H1 (cell line): ENCODE measurements at regions not wholly inside any gene's neighbourhood (a gene's known extent, or its start where the extent isn't known, plus 50 kb on each side); places are given as distances from the start of the nearest gene placed in this dataset.
A peak's percentile ranks its signal among the peaks of the same experiment; 100 is the strongest.

Experiments used
- CTCF ChIA-PET: fragments of 300-600 bp; sonication (Branson Sonifier 250); formaldehyde crosslinking; loops from one replicate; lab custom pipeline; 2021; ENCODE audit not compliant: partially characterized antibody; lab: Charles Lee
- POLR2A ChIA-PET: fragments of 300-600 bp; sonication (Branson Sonifier 250); formaldehyde crosslinking; loops from one replicate; lab custom pipeline; 2021; ENCODE audit warnings: inconsistent platforms; ENCODE audit not compliant: partially characterized antibody; lab: Charles Lee
- DNase-seq, 2 experiments: peaks; one replicate each; pipeline versions ENCODE4 v3.0.0 to v3.0.0-alpha.2; 2010 to 2022; ENCODE audit warnings: low spot score in 2 of 2, low read depth in 1 of 2, mixed read lengths in 1 of 2
- FAIRE-seq: peaks from 2 replicates; lab custom pipeline; 2011; peaks lifted over from hg19 to GRCh38; lab: Jason Lieb, UNC
- H2AFZ ChIP-seq: 2 replicates; pipeline ENCODE4 v1.8.1; 2012; ENCODE audit warnings: low read length, inconsistent platforms
- H2AK5ac ChIP-seq: 2 replicates; pipeline ENCODE4 v1.6.1; 2013; ENCODE audit warnings: low read depth, low read length
- H2BK120ac ChIP-seq: replicated peaks from 2 replicates; pipeline ENCODE3; 2013; ENCODE audit warnings: low read depth, low read length, inconsistent platforms
- H2BK12ac ChIP-seq: 2 replicates; pipeline ENCODE4 v1.6.1; 2013; ENCODE audit warnings: low read depth, low read length
- H2BK15ac ChIP-seq: 2 replicates; pipeline ENCODE4 v1.6.1; 2013; ENCODE audit warnings: low read length
- H2BK20ac ChIP-seq: 2 replicates; pipeline ENCODE4 v1.6.1; 2013; ENCODE audit warnings: low read length
- H2BK5ac ChIP-seq: 2 replicates; pipeline ENCODE4 v1.6.1; 2013; ENCODE audit warnings: low read depth, low read length
- H3K14ac ChIP-seq: 2 replicates; pipeline ENCODE4 v1.6.1; 2013; ENCODE audit warnings: inconsistent platforms; ENCODE audit not compliant: insufficient read length
- H3K18ac ChIP-seq: 2 replicates; pipeline ENCODE4 v1.6.1; 2013; ENCODE audit warnings: low read length; ENCODE audit errors: extremely low read depth
- H3K23ac ChIP-seq: 2 replicates; pipeline ENCODE4 v1.6.1; 2013; ENCODE audit warnings: inconsistent platforms; ENCODE audit not compliant: insufficient read length
- H3K23me2 ChIP-seq: 2 replicates; pipeline ENCODE4 v1.6.1; 2013; ENCODE audit warnings: low read depth, low read length
- H3K27ac ChIP-seq: 2 replicates; pipeline ENCODE4 v1.6.1; 2011; ENCODE audit warnings: low read depth, low read length, inconsistent platforms
- H3K27me3 ChIP-seq, 4 experiments: replicated peaks in 1 of 4; 1 replicate in 1 of 4; 2 replicates in 3 of 4; pipeline versions ENCODE4 v1.6.1 to v1.8.1; 2011 to 2013; ENCODE audit warnings: low read length in 3 of 4, mild to moderate bottlenecking in 3 of 4, inconsistent platforms in 2 of 4, mixed read lengths in 2 of 4, moderate library complexity in 1 of 4; ENCODE audit not compliant: control insufficient read depth in 3 of 4, insufficient read depth in 3 of 4; ENCODE audit errors: extremely low read depth in 1 of 4
- H3K36me3 ChIP-seq, 4 experiments: 2 replicates each; pipeline versions ENCODE4 v1.6.1 to v1.8.1; 2011 to 2013; ENCODE audit warnings: mild to moderate bottlenecking in 4 of 4, low read length in 3 of 4, moderate library complexity in 2 of 4, control low read depth in 1 of 4, inconsistent platforms in 1 of 4; ENCODE audit not compliant: insufficient read depth in 4 of 4, control insufficient read depth in 2 of 4
- H3K4ac ChIP-seq: replicated peaks from 2 replicates; pipeline ENCODE3; 2013; ENCODE audit warnings: low read length, low read depth, mixed read lengths, inconsistent platforms; ENCODE audit not compliant: insufficient read length
- H3K4me1 ChIP-seq, 4 experiments: replicated peaks in 1 of 4; 1 replicate in 1 of 4; 2 replicates in 3 of 4; pipeline versions ENCODE4 v1.6.1 to v1.8.1; 2011 to 2013; ENCODE audit warnings: low read length in 3 of 4, inconsistent platforms in 2 of 4, mixed read lengths in 1 of 4; ENCODE audit not compliant: insufficient read depth in 4 of 4, control insufficient read depth in 3 of 4
- H3K4me2 ChIP-seq, 2 experiments: 2 replicates each; pipeline versions ENCODE4 v1.6.1 to v1.8.1; 2011 to 2013; ENCODE audit warnings: low read depth in 2 of 2, low read length in 2 of 2, control low read depth in 1 of 2, inconsistent platforms in 1 of 2, mild to moderate bottlenecking in 1 of 2; ENCODE audit not compliant: insufficient read depth in 1 of 2
- H3K4me3 ChIP-seq, 4 experiments: fragments of 200-600, 300-600 bp in 1 of 4; sonication (generic), shearing (Covaris generic), sonication (Bioruptor Twin) in 1 of 4; 2 replicates each; pipeline versions ENCODE4 v1.5.1 to v1.8.1; 2011 to 2016; ENCODE audit warnings: low read length in 4 of 4, low read depth in 3 of 4, control low read depth in 2 of 4, inconsistent platforms in 2 of 4, mild to moderate bottlenecking in 2 of 4, mixed read lengths in 1 of 4, moderate library complexity in 1 of 4; ENCODE audit not compliant: insufficient read depth in 2 of 4; ENCODE audit errors: extremely low read depth in 1 of 4
- H3K56ac ChIP-seq: replicated peaks from 2 replicates; pipeline ENCODE3; 2013; ENCODE audit warnings: low read depth, mild to moderate bottlenecking, mixed read lengths, low read length, inconsistent platforms; ENCODE audit not compliant: insufficient read length
- H3K79me1 ChIP-seq: 2 replicates; pipeline ENCODE4 v1.6.1; 2013; ENCODE audit warnings: low read depth, low read length, control low read depth
- H3K79me2 ChIP-seq, 2 experiments: 2 replicates each; pipeline versions ENCODE4 v1.6.1 to v1.8.1; 2012 to 2013; ENCODE audit warnings: low read length in 2 of 2, mild to moderate bottlenecking in 2 of 2, inconsistent platforms in 1 of 2; ENCODE audit not compliant: insufficient read depth in 2 of 2, control insufficient read depth in 1 of 2
- H3K9ac ChIP-seq, 4 experiments: replicated peaks in 1 of 4; 1 replicate in 1 of 4; 2 replicates in 3 of 4; pipeline versions ENCODE4 v1.6.1 to v1.8.1; 2011 to 2013; ENCODE audit warnings: low read depth in 3 of 4, low read length in 3 of 4, control low read depth in 2 of 4, mild to moderate bottlenecking in 2 of 4, moderate library complexity in 2 of 4, inconsistent platforms in 1 of 4; ENCODE audit errors: extremely low read depth in 1 of 4
- H3K9me3 ChIP-seq, 2 experiments: 2 replicates each; pipeline versions ENCODE4 v1.6.1 to v1.8.1; 2012 to 2013; ENCODE audit warnings: mild to moderate bottlenecking in 2 of 2, moderate library complexity in 2 of 2, control low read depth in 1 of 2, inconsistent platforms in 1 of 2, low read depth in 1 of 2, low read length in 1 of 2, mixed read lengths in 1 of 2; ENCODE audit not compliant: insufficient read depth in 2 of 2
- H4K20me1 ChIP-seq, 2 experiments: replicated peaks in 1 of 2; 2 replicates each; pipeline versions ENCODE3 to v1.8.1; 2011 to 2013; ENCODE audit warnings: inconsistent platforms in 2 of 2, low read length in 2 of 2, mild to moderate bottlenecking in 1 of 2; ENCODE audit not compliant: insufficient read depth in 2 of 2, control insufficient read depth in 1 of 2
- H4K5ac ChIP-seq: 2 replicates; pipeline ENCODE4 v1.6.1; 2013; ENCODE audit warnings: low read length, low read depth, mixed read lengths, inconsistent platforms; ENCODE audit not compliant: insufficient read length
- H4K8ac ChIP-seq: 2 replicates; pipeline ENCODE4 v1.8.0; 2013; ENCODE audit warnings: mild to moderate bottlenecking, moderate library complexity, low read length, inconsistent platforms; ENCODE audit not compliant: insufficient read depth; ENCODE audit errors: extremely low read depth
- H4K91ac ChIP-seq: replicated peaks from 2 replicates; pipeline ENCODE3; 2013; ENCODE audit warnings: low read length, mixed read lengths, inconsistent platforms; ENCODE audit not compliant: insufficient read length
- BACH1 ChIP-seq: IDR thresholded peaks from 2 replicates; pipeline ENCODE4 v1.6.1; 2012; ENCODE audit warnings: low read length, improper control_type of control experiment
- BRCA1 ChIP-seq: IDR thresholded peaks from 2 replicates; pipeline ENCODE4 v1.6.1; 2012; ENCODE audit warnings: low read depth, low read length, improper control_type of control experiment
- CREB1 ChIP-seq: IDR thresholded peaks from 2 replicates; pipeline ENCODE4 v1.6.1; 2012; ENCODE audit warnings: inconsistent platforms
- EZH2 ChIP-seq: fragments of 200-600 bp; sonication (generic); IDR thresholded peaks from 2 replicates; pipeline ENCODE4 v1.7.1; 2012; ENCODE audit warnings: low read depth, mild to moderate bottlenecking, moderate library complexity, low read length, inconsistent platforms; ENCODE audit not compliant: severe bottlenecking
- GTF2F1 ChIP-seq: IDR thresholded peaks from 2 replicates; pipeline ENCODE4 v1.6.1; 2012; ENCODE audit warnings: low read depth, low read length, improper control_type of control experiment, borderline replicate concordance
- HDAC6 ChIP-seq: IDR thresholded peaks from one replicate; pipeline ENCODE4 v1.7.1; 2012; ENCODE audit warnings: low read depth, mild to moderate bottlenecking, inconsistent platforms, low read length, moderate library complexity
- KDM1A ChIP-seq: fragments of 200-600, 300-600 bp; sonication (generic); IDR thresholded peaks from 2 replicates; pipeline ENCODE4 v1.7.1; 2016; ENCODE audit warnings: mild to moderate bottlenecking, low read length, borderline replicate concordance
- PHF8 ChIP-seq: fragments of 200-600 bp; sonication (generic); conservative IDR thresholded peaks from 2 replicates; pipeline ENCODE4 v1.7.1; 2012; ENCODE audit warnings: low read depth, mild to moderate bottlenecking, inconsistent platforms, low read length, moderate library complexity
- RNF2 ChIP-seq: fragments of 200-900, 300-1000 bp; sonication (generic); IDR thresholded peaks from 2 replicates; pipeline ENCODE4 v1.7.1; 2016; ENCODE audit warnings: borderline replicate concordance, low read depth, mild to moderate bottlenecking, antibody characterized with exemption, low read length; ENCODE audit not compliant: poor library complexity, severe bottlenecking; ENCODE audit errors: missing control alignments
- SIX5 ChIP-seq: IDR thresholded peaks from 2 replicates; pipeline ENCODE4 v1.6.1; 2011; ENCODE audit warnings: mild to moderate bottlenecking, low read depth, low read length
- TBP ChIP-seq: IDR thresholded peaks from 2 replicates; pipeline ENCODE4 v1.6.1; 2011; ENCODE audit warnings: low read depth, low read length, improper control_type of control experiment
- TCF12 ChIP-seq: IDR thresholded peaks from 2 replicates; pipeline ENCODE4 v1.6.1; 2011; ENCODE audit warnings: low read depth, mild to moderate bottlenecking, low read length
- YY1 ChIP-seq: IDR thresholded peaks from 2 replicates; pipeline ENCODE4 v1.6.1; 2011; ENCODE audit warnings: low read depth, mild to moderate bottlenecking, low read length
- WGBS, 2 experiments: shearing (Covaris generic) in 1 of 2; methylation state at CpG; one replicate each; pipeline versions ENCODE4 v1.1.6 to v1.1.7; 2013 to 2015; ENCODE audit warnings: low lambda C conversion rate in 2 of 2, mixed read lengths in 2 of 2, inconsistent platforms in 1 of 2, low coverage in 1 of 2, missing lambda C conversion rate in 1 of 2; ENCODE audit not compliant: insufficient replicate concordance in 2 of 2, insufficient coverage in 1 of 2, insufficient read length in 1 of 2; ENCODE audit errors: extremely low coverage in 1 of 2, missing lambda C conversion rate in 1 of 2; 5-methylcytosine and 5-hydroxymethylcytosine counted together

DNA sequence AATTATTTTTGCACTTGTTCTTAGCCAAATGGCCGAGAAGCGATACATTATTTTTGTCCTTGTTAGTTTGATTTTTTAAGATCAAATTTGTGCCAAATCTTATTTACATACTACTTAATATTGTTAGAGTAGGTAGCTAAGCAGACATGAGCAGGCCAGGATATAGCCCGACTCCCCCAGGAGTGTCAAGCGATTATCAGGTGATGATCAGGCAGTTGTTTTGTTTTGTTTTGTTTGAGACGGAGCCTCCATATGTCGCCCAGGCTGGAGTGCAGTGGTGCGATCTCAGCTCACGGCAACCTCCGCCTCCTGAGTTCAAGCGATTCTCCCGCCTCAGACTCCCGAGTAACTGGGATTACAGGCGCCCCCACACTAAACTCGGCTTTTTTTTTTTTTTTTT lies 71.1 kb downstream of the LYZL2 start:
- no peak overlapping the region for H2BK12ac ChIP-seq
- no peaks in the 10 kb centered on the region for H3K36me3 ChIP-seq
- H3K79me1 ChIP-seq: no peaks in the 10 kb centered on the region
- FAIRE-seq (no peak), DNase-seq (no peak)
- H2AFZ ChIP-seq: no peak overlapping the region
- no peak overlapping the region for H4K5ac ChIP-seq
- no peaks in the 10 kb centered on the region for H3K79me2 ChIP-seq
- H3K4me2 ChIP-seq: no peak overlapping the region
- no peak overlapping the region for H2AK5ac ChIP-seq
- ChIA-PET POLR2A (no interaction called here), CTCF (interaction anchor here (0.6 to 3.7 kb wide), 4 partner anchors 20 to 33 kb away, joined by 3 to 19 read pairs (median 3); no protein-coding TSS in a partner anchor)
- H3K56ac ChIP-seq: no peak overlapping the region
- H3K18ac ChIP-seq: no peak overlapping the region; the same call in 1 of the 2 replicates
- no peak overlapping the region for H3K27ac ChIP-seq
- no peak overlapping the region for H2BK15ac ChIP-seq
- no peak overlapping the region for H3K4me3 ChIP-seq
- no peak overlapping the region for H2BK20ac ChIP-seq
- H3K4ac ChIP-seq: no peak overlapping the region
- no peak overlapping the region for H3K9ac ChIP-seq
- H3K27me3 ChIP-seq: no peaks in the 10 kb centered on the region
- H3K23ac ChIP-seq: no peak overlapping the region
- no peaks in the 10 kb centered on the region for H3K9me3 ChIP-seq
- no peak overlapping the region for H3K14ac ChIP-seq
- H4K91ac ChIP-seq: no peak overlapping the region
- no peak overlapping the region for H2BK5ac ChIP-seq
- no peak overlapping the region for H2BK120ac ChIP-seq
- 0 out of 2 replicates have a peak overlapping the region, but pooled peaks have one; percentile 17 for H4K8ac ChIP-seq
- peaks cover 0 to 10% (median 3%) of the 10 kb centered on the region in 4 experiments; a peak in 4 of 7 replicates for H3K4me1 ChIP-seq
- no peaks in the 10 kb centered on the region for H4K20me1 ChIP-seq
- TF ChIP-seq SIX5: no peak
- TF ChIP-seq HDAC6: no peak
- no peak for TF ChIP-seq YY1
- no peak for TF ChIP-seq TCF12
- TF ChIP-seq BACH1: no peak
- TF ChIP-seq RNF2: no peak
- TF ChIP-seq BRCA1: no peak
- no peak for TF ChIP-seq TBP
- TF ChIP-seq KDM1A: no peak
- no peak for TF ChIP-seq EZH2
- TF ChIP-seq PHF8: no peak
- no peak for TF ChIP-seq GTF2F1
- no peak for TF ChIP-seq CREB1
- no peaks in the 10 kb centered on the region; the same call in 1 of the 2 replicates for H3K23me2 ChIP-seq
- WGBS, 2 experiments: 77% methylated on average over 13 of the region's 14 CpGs; no CpG with 5 or more reads in 1 of the 2 experiments
